Prostate gland (tissue), 2 donors: ENCODE measurements at regions not wholly inside any gene's neighbourhood (a gene's known extent, or its start where the extent isn't known, plus 50 kb on each side); places are given as distances from the start of the nearest gene placed in this dataset.

Experiments used
- CTCF ChIP-seq, 4 experiments: fragments of 200-600 bp in 2 of 4; fragments of 450-650 bp in 2 of 4; sonication (generic) in 2 of 4; IDR thresholded peaks; 1 replicate in 3 of 4; 2 replicates in 1 of 4; pipeline ENCODE4 v1.5.1; 2016 to 2019; ENCODE audit warnings: antibody characterized with exemption in 4 of 4, mild to moderate bottlenecking in 2 of 4, moderate library complexity in 2 of 4
- POLR2A ChIP-seq: fragments of 450-650 bp; IDR thresholded peaks from one replicate; pipeline ENCODE4 v1.6.1; 2016; ENCODE audit warnings: antibody characterized with exemption, mild to moderate bottlenecking
- POLR2AphosphoS5 ChIP-seq: sonication (generic); formaldehyde crosslinking; IDR thresholded peaks from one replicate; pipeline ENCODE4 v1.6.1; 2017; ENCODE audit warnings: antibody characterized with exemption

GRCh38 chr20:48159145-48160008 lies 374.1 kb upstream of the SULF2 start:
- TF ChIP-seq CTCF (IDR thresholded peaks at IDR 0.05) (no peak), POLR2A (no peak), POLR2AphosphoS5 (no peak)
